GM18520 (cell line): ENCODE measurements at regions not wholly inside any gene's neighbourhood (a gene's known extent, or its start where the extent isn't known, plus 50 kb on each side); places are given as distances from the start of the nearest gene placed in this dataset.

Source experiments
- ATAC-seq: cut with Tn5 transposase; IDR thresholded peaks from one replicate; pipeline ENCODE4 v1.9.1; 2021; ENCODE audit not compliant: unreplicated experiment

GRCh38 chr5:146940295-146940694 is 61.7 kb upstream of the PPP2R2B start:
- ATAC-seq: no peak

GRCh38 chr5:146944019-146944418 is 65.5 kb upstream of the PPP2R2B start:
- ATAC-seq: no peak

GRCh38 chr5:146944764-146945616 is 66.4 kb upstream of the PPP2R2B start:
- no peak for ATAC-seq

GRCh38 chr5:146945617-146946084 is 67.1 kb upstream of the PPP2R2B start:
- ATAC-seq: no peak

- ATAC-seq: no peak
Observed at GRCh38 chr5:146947181-146947941, 68.8 kb upstream of the PPP2R2B start.

GRCh38 chr5:146948666-146949065 is 70.1 kb upstream of the PPP2R2B start:
- no peak for ATAC-seq

- no peak for ATAC-seq
Observed at GRCh38 chr5:146952168-146952567, 73.6 kb upstream of the PPP2R2B start.

- no peak for ATAC-seq
Observed at GRCh38 chr5:146956217-146956616, 77.7 kb upstream of the PPP2R2B start.

- ATAC-seq: no peak
Observed at GRCh38 chr5:146959360-146959759, 80.8 kb upstream of the PPP2R2B start.

GRCh38 chr5:146962801-146963355 is 84.3 kb upstream of the PPP2R2B start:
- no peak for ATAC-seq

GRCh38 chr5:146965761-146966659 is 87.5 kb upstream of the PPP2R2B start:
- peak; percentile 91 for ATAC-seq

GRCh38 chr5:146967646-146968045 is 89.1 kb upstream of the PPP2R2B start:
- ATAC-seq: no peak

GRCh38 chr5:146971401-146971800 is 92.8 kb upstream of the PPP2R2B start:
- no peak for ATAC-seq

- ATAC-seq: no peak
Observed at GRCh38 chr5:146986469-146986868, 107.9 kb upstream of the PPP2R2B start.

- ATAC-seq: no peak
Observed at GRCh38 chr5:146993876-146994530, 115.4 kb upstream of the PPP2R2B start.

- no peak for ATAC-seq
Observed at GRCh38 chr5:146995878-146996277, 117.3 kb upstream of the PPP2R2B start.

GRCh38 chr5:147015405-147015804 is 136.8 kb upstream of the PPP2R2B start:
- ATAC-seq: no peak

GRCh38 chr5:147017191-147017590 is 138.6 kb upstream of the PPP2R2B start:
- no peak for ATAC-seq

- no peak for ATAC-seq
Observed at GRCh38 chr5:147017621-147018020, 139.1 kb upstream of the PPP2R2B start.

GRCh38 chr5:147018812-147019211 is 140.3 kb upstream of the PPP2R2B start:
- ATAC-seq: no peak
